ENCODE measurements at regions not wholly inside any gene's neighbourhood (a gene's known extent, or its start where the extent isn't known, plus 50 kb on each side); places are given as distances from the start of the nearest gene placed in this dataset.

DNA sequence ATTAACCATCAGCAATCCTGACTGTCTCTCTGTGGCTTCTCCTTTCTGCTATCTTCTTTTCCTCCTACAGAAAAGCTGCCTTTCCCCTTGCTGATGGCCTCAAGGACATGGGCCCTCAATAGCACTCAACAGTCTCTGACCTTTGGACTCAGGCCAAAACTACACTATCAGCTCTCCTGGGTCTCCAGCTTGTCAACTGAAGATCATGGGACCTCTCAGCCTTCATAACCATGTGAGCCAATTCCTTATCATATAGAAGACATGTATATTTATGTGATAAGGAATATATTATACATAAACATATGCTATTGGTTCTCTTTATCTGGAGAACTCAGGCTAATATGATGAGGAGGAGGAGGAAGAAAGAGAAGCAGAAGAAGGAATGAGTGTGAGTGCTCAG, 91.8 kb upstream of the GJB5 start:
- TF ChIP-seq YY1 (IDR thresholded peaks at IDR 0.05) (no peak), RAD21 (IDR thresholded peaks at IDR 0.05) (no peak), FOXA2 (IDR thresholded peaks at IDR 0.05) (no peak), TAF1 (conservative IDR thresholded peaks at IDR 0.05) (no peak)
- TF ChIP-seq, protein P1, sequence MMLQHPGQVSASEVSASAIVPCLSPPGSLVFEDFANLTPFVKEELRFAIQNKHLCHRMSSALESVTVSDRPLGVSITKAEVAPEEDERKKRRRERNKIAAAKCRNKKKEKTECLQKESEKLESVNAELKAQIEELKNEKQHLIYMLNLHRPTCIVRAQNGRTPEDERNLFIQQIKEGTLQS (IDR thresholded peaks at IDR 0.05) = no peak
- TF ChIP-seq, protein P2, sequence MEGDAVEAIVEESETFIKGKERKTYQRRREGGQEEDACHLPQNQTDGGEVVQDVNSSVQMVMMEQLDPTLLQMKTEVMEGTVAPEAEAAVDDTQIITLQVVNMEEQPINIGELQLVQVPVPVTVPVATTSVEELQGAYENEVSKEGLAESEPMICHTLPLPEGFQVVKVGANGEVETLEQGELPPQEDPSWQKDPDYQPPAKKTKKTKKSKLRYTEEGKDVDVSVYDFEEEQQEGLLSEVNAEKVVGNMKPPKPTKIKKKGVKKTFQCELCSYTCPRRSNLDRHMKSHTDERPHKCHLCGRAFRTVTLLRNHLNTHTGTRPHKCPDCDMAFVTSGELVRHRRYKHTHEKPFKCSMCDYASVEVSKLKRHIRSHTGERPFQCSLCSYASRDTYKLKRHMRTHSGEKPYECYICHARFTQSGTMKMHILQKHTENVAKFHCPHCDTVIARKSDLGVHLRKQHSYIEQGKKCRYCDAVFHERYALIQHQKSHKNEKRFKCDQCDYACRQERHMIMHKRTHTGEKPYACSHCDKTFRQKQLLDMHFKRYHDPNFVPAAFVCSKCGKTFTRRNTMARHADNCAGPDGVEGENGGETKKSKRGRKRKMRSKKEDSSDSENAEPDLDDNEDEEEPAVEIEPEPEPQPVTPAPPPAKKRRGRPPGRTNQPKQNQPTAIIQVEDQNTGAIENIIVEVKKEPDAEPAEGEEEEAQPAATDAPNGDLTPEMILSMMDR (IDR thresholded peaks at IDR 0.05; ENCODE audit: low read depth, low read length, missing input control) = no peak
- TF ChIP-seq, protein P3, sequence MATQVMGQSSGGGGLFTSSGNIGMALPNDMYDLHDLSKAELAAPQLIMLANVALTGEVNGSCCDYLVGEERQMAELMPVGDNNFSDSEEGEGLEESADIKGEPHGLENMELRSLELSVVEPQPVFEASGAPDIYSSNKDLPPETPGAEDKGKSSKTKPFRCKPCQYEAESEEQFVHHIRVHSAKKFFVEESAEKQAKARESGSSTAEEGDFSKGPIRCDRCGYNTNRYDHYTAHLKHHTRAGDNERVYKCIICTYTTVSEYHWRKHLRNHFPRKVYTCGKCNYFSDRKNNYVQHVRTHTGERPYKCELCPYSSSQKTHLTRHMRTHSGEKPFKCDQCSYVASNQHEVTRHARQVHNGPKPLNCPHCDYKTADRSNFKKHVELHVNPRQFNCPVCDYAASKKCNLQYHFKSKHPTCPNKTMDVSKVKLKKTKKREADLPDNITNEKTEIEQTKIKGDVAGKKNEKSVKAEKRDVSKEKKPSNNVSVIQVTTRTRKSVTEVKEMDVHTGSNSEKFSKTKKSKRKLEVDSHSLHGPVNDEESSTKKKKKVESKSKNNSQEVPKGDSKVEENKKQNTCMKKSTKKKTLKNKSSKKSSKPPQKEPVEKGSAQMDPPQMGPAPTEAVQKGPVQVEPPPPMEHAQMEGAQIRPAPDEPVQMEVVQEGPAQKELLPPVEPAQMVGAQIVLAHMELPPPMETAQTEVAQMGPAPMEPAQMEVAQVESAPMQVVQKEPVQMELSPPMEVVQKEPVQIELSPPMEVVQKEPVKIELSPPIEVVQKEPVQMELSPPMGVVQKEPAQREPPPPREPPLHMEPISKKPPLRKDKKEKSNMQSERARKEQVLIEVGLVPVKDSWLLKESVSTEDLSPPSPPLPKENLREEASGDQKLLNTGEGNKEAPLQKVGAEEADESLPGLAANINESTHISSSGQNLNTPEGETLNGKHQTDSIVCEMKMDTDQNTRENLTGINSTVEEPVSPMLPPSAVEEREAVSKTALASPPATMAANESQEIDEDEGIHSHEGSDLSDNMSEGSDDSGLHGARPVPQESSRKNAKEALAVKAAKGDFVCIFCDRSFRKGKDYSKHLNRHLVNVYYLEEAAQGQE (IDR thresholded peaks at IDR 0.05) = no peak
- TF ChIP-seq, protein P4, sequence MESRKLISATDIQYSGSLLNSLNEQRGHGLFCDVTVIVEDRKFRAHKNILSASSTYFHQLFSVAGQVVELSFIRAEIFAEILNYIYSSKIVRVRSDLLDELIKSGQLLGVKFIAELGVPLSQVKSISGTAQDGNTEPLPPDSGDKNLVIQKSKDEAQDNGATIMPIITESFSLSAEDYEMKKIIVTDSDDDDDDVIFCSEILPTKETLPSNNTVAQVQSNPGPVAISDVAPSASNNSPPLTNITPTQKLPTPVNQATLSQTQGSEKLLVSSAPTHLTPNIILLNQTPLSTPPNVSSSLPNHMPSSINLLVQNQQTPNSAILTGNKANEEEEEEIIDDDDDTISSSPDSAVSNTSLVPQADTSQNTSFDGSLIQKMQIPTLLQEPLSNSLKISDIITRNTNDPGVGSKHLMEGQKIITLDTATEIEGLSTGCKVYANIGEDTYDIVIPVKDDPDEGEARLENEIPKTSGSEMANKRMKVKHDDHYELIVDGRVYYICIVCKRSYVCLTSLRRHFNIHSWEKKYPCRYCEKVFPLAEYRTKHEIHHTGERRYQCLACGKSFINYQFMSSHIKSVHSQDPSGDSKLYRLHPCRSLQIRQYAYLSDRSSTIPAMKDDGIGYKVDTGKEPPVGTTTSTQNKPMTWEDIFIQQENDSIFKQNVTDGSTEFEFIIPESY (IDR thresholded peaks at IDR 0.05) = no peak
- TF ChIP-seq, protein P5, sequence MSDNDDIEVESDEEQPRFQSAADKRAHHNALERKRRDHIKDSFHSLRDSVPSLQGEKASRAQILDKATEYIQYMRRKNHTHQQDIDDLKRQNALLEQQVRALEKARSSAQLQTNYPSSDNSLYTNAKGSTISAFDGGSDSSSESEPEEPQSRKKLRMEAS (IDR thresholded peaks at IDR 0.05) = no peak

Measured in liver (tissue), 3 donors.